ENCODE measurements at regions not wholly inside any gene's neighbourhood (a gene's known extent, or its start where the extent isn't known, plus 50 kb on each side); places are given as distances from the start of the nearest gene placed in this dataset.
A peak's percentile ranks its signal among the peaks of the same experiment; 100 is the strongest.

DNA sequence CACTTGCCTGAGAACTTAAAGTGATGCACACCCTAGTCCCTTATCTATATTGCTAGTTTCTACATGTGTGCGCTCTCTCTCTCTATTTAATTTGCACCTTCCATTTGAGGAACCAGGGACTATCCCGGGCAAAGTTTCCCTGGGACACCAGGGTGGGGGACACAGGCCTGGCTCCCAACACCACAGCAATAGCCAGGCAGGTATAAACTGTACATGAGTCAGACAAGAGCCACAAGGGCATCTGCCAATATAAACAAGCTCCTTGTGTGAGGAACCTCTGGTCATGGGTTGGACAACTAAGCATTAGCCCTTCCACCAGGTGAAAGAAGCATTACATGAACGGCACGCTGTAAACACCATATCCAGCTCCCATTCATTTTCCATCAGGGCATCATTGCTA lies 455.5 kb downstream of the STIM2 start:
- Histone ChIP-seq H3K36me3 (ENCODE audit: insufficient read depth) (no peaks in the 10 kb centered on the region), H3K4me3 (no peak overlapping the region), H3K4me1 (ENCODE audit: insufficient read depth) (peaks cover 8% of the 10 kb centered on the region; the same call in 1 of the 2 replicates), H3K27ac (ENCODE audit: low read depth) (no peak overlapping the region), H4K20me1 (replicated peaks; ENCODE audit: insufficient read depth) (no peaks in the 10 kb centered on the region), H3K27me3 (ENCODE audit: insufficient read depth) (no peaks in the 10 kb centered on the region), H3K9me2 (ENCODE audit: insufficient read depth) (peaks cover under 1% of the 10 kb centered on the region; the same call in 1 of the 2 replicates), H3K79me2 (replicated peaks; ENCODE audit: insufficient read depth) (no peaks in the 10 kb centered on the region), H3K4me2 (no peak overlapping the region), H3F3A (replicated peaks; ENCODE audit: low read depth) (no peaks in the 10 kb centered on the region), H2AFZ (no peak overlapping the region)
- no peaks in the 10 kb centered on the region; the same call in 2 of the 3 replicates for H3K9me3 Mint-ChIP-seq
- ATAC-seq (no peak), DNase-seq (ENCODE audit: low spot score) (no peak)
- no peak overlapping the region for H3K4me3 Mint-ChIP-seq
- no peaks in the 10 kb centered on the region for H3K36me3 Mint-ChIP-seq (ENCODE audit: low read depth)
- peaks cover 3% of the 10 kb centered on the region for H3K27me3 Mint-ChIP-seq (ENCODE audit: insufficient read depth, low read depth, poor library complexity)
- TF ChIP-seq, protein P1, sequence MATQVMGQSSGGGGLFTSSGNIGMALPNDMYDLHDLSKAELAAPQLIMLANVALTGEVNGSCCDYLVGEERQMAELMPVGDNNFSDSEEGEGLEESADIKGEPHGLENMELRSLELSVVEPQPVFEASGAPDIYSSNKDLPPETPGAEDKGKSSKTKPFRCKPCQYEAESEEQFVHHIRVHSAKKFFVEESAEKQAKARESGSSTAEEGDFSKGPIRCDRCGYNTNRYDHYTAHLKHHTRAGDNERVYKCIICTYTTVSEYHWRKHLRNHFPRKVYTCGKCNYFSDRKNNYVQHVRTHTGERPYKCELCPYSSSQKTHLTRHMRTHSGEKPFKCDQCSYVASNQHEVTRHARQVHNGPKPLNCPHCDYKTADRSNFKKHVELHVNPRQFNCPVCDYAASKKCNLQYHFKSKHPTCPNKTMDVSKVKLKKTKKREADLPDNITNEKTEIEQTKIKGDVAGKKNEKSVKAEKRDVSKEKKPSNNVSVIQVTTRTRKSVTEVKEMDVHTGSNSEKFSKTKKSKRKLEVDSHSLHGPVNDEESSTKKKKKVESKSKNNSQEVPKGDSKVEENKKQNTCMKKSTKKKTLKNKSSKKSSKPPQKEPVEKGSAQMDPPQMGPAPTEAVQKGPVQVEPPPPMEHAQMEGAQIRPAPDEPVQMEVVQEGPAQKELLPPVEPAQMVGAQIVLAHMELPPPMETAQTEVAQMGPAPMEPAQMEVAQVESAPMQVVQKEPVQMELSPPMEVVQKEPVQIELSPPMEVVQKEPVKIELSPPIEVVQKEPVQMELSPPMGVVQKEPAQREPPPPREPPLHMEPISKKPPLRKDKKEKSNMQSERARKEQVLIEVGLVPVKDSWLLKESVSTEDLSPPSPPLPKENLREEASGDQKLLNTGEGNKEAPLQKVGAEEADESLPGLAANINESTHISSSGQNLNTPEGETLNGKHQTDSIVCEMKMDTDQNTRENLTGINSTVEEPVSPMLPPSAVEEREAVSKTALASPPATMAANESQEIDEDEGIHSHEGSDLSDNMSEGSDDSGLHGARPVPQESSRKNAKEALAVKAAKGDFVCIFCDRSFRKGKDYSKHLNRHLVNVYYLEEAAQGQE (IDR thresholded peaks at IDR 0.05; ENCODE audit: unreplicated experiment): no peak
- TF ChIP-seq, protein P2, sequence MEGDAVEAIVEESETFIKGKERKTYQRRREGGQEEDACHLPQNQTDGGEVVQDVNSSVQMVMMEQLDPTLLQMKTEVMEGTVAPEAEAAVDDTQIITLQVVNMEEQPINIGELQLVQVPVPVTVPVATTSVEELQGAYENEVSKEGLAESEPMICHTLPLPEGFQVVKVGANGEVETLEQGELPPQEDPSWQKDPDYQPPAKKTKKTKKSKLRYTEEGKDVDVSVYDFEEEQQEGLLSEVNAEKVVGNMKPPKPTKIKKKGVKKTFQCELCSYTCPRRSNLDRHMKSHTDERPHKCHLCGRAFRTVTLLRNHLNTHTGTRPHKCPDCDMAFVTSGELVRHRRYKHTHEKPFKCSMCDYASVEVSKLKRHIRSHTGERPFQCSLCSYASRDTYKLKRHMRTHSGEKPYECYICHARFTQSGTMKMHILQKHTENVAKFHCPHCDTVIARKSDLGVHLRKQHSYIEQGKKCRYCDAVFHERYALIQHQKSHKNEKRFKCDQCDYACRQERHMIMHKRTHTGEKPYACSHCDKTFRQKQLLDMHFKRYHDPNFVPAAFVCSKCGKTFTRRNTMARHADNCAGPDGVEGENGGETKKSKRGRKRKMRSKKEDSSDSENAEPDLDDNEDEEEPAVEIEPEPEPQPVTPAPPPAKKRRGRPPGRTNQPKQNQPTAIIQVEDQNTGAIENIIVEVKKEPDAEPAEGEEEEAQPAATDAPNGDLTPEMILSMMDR (conservative IDR thresholded peaks at IDR 0.05; ENCODE audit: low read depth in 2 of 2): no peak
- TF ChIP-seq ZNF114 (CRISPR knock-in tag; IDR thresholded peaks at IDR 0.05) (no peak), STAT1 (IDR thresholded peaks at IDR 0.05; ENCODE audit: unreplicated experiment) (no peak), NANOG (IDR thresholded peaks at IDR 0.05; ENCODE audit: borderline replicate concordance) (no peak), ZNF462 (CRISPR knock-in tag; IDR thresholded peaks at IDR 0.05) (no peak), JUNB (IDR thresholded peaks at IDR 0.05; ENCODE audit: unreplicated experiment) (no peak), ETS1 (IDR thresholded peaks at IDR 0.05) (no peak), CREB1 (CRISPR knock-in tag; IDR thresholded peaks at IDR 0.05; ENCODE audit: low read depth) (no peak), EZH2 (IDR thresholded peaks at IDR 0.05; ENCODE audit: low read depth, unreplicated experiment) (no peak), POLR2AphosphoS5 (IDR thresholded peaks at IDR 0.05; ENCODE audit: low read depth) (no peak), EZH2phosphoT487 (IDR thresholded peaks at IDR 0.05; ENCODE audit: unreplicated experiment) (no peak), ZNF331 (CRISPR knock-in tag; IDR thresholded peaks at IDR 0.05; ENCODE audit: low read depth) (no peak)
- 0 out of 2 replicates have a peak overlapping the region, but pooled peaks have one; percentile 40 for H3K27ac Mint-ChIP-seq
- H3K4me1 Mint-ChIP-seq: peaks cover 4% of the 10 kb centered on the region; the same call in 2 of the 3 replicates
